ENCODE measurements at regions not wholly inside any gene's neighbourhood (a gene's known extent, or its start where the extent isn't known, plus 50 kb on each side); places are given as distances from the start of the nearest gene placed in this dataset.
"Not testable (repeated sequence)": the region's sequence is repeated elsewhere in the genome, so short reads cannot be mapped to it uniquely, and the experiment has no call there.

GRCh38 chr2:131753640-131754561 lies 226.2 kb downstream of the CCDC74A start:
- no peak for DNase-seq

DNA sequence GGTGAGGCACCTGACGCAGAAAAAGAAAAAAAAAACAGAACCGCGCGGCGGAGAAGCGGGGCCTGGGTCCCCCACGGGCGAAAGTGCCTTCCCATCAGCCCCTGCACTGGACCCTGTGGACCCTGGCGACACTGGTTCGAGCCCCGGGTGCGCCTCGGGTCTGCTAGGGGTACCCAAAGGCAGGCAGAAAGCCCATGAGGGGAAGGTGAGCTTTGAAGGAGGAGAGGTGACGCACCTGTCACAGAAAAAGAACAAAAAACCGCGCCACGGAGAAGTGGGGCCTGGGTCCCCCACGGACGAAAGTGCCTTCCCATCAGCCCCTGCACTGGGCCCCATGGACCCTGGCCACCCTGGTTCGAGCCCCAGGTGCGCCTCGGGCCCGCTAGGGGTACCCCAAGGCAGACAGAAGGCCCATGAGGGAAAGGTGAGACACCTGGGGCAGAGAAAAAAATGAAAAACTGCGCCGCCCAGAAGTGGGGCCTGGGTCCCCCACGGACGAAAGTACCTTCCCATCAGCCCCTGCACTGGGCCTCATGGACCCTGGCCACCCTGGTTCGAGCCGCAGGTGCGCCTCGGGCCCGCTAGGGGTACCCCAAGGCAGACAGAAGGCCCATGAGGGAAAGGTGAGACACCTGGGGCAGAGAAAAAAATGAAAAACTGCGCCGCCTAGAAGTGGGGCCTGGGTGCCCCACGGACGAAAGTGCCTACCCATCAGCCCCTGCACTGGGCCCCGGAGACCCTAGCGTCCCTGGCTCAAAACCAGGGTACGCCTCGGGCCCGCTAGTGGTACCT lies 227.4 kb downstream of the CCDC74A start:
- no peak for DNase-seq

- DNase-seq: no peak
Observed at GRCh38 chr2:131756141-131756907, 228.6 kb downstream of the CCDC74A start.

- not testable (repeated sequence) for DNase-seq
Observed at GRCh38 chr2:131758941-131759340, 231.3 kb downstream of the CCDC74A start.

GRCh38 chr2:131774955-131775555 lies 247.4 kb downstream of the CCDC74A start:
- not testable (repeated sequence) for DNase-seq

DNA sequence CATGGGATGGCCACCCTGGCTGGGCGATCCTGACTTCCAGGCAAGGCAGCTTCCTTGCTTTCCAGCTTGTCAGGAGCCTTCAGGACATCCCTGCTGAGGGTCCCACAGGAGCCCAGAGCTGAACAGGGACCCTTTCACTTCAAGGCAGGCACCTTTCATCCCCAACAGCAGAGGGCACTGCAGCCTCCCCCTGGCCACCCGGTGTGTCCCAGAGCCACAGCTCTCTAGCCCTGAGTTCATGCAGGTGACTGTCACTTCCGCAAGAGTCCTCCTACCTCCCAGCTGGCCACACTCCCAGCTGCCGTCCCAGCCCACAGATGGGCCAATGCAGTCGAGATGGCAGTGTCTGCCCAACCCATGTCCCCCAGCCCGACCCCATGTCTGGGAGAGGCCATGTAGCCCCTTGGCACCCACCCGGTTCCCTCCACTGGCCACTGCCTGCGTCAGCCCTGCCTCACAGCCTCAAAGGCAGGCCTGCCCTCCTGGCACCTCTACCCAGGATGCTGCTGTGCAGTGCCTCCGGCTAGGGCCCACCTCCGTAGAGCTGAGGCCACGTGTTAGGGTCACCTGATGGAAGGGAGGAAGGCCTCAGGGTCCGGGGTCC lies 248.3 kb downstream of the CCDC74A start:
- DNase-seq: not testable (repeated sequence)

GRCh38 chr2:131780446-131780845 lies 252.8 kb downstream of the CCDC74A start:
- DNase-seq: not testable (repeated sequence)

- DNase-seq: no peak
Observed at GRCh38 chr2:131801210-131801744, 273.6 kb downstream of the CCDC74A start.

DNA sequence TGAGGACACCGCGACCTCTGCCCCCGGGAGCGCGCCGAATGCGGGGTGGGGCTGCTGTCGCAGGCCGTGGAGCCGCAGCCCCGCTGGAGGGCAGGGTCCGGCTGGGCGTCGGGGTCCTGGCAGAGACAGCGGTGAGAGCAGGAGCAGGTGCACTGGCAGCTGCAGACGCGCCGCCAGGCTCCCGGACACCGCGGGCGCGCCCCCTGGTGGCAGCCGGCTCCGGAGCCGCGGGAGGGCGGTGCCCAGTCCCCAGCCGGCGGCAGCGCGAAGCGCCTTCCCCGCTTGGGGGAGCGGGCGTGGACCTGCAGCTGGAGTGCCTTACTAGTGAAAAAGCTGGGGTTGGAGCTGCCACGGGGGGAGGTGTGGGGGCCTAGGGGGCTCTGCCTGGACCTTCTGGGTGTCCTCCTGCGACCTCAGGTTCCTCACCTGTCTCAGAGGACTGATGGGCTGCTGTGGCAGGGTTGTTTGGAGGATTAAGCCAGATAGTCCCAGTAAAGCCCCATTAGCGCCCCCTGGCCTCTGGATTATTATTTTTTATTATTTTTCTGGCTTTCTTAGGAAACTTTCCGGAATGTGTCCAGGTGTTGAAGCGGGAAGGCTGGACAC lies 274.2 kb downstream of the CCDC74A start:
- DNase-seq: peak; percentile 80

DNA sequence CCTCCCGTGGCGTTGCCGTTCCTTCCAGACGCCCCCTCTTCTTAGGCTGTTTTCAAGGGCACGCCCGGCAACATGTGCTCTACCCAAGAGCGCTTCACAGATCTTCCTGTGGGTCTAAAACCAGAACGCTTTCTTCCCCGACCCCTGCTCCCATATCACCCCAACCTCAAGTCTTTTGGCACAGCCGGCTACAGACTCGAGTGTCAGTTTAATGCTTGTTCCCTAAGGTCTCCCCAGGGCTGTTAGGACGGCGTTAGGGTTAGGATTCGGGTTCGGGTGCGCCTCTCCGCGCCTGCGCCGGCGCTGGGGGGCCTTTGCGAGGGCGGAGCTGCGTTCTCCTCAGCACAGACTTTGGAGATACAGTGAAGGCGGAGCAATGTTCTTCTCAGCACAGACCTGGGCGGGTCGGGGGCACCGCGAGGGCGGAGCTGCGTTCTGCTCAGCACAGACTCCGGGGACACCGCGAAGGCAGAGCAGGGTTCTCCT lies 274.7 kb downstream of the CCDC74A start:
- peak; percentile 10 for DNase-seq

- not testable (repeated sequence) for DNase-seq
Observed at GRCh38 chr2:131803237-131803636, 275.5 kb downstream of the CCDC74A start.

- not testable (repeated sequence) for DNase-seq
Observed at GRCh38 chr2:131812605-131813004, 284.9 kb downstream of the CCDC74A start.

GRCh38 chr2:131813378-131813777 lies 285.7 kb downstream of the CCDC74A start:
- not testable (repeated sequence) for DNase-seq

DNA sequence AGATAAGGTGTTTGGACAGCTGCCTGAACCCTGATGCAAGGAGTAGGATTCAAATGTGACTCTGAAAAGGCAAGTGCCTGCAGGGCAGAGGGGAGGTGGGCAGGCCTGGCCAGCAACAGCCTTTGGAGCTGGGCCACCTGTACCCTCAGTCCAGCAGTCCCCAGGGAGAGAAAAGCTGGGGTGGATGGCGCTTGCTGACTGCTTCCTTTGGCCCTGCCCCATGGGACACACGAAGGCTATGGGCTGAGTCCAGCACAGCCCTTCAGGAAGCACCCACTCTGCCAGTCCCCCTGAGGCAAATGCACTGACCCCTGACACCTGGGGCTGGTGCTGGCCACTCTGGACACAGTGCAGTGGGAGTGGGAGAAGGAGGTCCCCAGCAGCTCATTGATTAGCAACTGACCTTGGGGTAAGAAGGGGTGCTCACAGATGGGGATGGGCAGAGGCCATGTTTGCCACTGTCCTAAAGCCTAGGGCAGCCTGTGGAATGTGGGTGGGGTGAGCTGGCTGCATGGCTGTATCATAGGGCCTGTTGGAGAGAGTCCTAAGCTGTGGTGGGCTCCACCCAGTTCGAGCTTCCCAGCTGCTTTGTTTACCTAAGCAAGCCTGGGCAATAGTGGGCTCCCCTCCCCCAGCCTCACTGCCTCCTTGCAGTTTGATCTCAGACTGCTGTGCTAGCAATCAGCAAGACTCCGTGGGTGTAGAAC lies 290.7 kb downstream of the CCDC74A start:
- DNase-seq: not testable (repeated sequence)

GRCh38 chr2:131822237-131822721 lies 294.6 kb downstream of the CCDC74A start:
- DNase-seq: not testable (repeated sequence)

DNA sequence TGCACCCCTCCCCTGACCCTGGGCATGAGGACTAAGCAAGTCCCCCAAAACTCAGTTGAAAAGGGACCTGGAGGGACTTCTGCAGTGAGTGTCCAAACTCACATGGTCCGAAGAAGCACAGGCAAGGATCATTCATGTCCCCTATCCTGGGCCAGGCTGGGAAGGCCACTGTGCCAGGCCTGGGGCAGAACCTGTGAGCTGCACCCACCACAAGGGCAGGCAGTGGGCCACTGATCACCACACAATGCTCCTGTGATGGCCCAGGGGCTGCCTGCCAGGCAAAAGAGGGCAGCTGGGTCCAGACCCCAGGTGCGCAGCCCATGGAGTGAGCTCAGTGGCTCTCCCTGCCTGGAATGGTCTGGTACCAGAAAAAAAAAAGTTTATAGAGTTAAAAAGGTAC lies 295.4 kb downstream of the CCDC74A start:
- DNase-seq: not testable (repeated sequence)

- DNase-seq: not testable (repeated sequence)
Observed at GRCh38 chr2:131824986-131825385, 297.3 kb downstream of the CCDC74A start.

DNA sequence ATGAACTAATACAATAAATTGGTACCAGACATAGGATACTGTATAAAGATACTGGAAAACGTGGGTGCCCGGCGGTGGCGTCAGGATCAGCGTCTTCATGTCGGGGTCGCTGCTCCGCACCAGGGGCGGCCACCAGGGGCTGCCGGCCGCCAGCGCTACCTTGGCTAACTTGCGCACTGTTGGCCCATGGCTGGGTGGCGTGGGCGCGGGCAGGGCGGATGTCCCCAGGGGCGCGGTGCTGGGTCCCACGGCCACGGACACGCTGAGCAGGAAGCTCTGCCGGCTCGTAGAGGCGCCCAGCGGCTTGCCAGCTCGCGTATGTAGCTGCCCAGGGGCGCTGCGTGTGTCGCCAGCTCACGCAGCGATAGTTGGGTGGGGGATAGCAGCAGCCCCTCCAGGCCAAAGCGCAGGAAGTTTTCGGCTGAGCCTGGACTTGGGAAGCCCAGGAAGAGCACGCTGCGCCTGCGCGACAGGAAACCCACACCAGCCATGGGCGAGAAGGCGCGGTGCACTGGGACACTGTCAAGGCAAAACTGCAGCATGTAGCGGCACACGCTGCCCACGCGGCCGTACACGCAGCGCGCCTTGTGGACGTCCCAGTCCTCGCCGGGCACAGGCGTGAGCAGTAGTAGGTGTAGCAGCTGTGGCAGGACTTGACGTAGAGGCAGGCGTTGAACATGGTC lies 299.9 kb downstream of the CCDC74A start:
- DNase-seq: no peak

DNA sequence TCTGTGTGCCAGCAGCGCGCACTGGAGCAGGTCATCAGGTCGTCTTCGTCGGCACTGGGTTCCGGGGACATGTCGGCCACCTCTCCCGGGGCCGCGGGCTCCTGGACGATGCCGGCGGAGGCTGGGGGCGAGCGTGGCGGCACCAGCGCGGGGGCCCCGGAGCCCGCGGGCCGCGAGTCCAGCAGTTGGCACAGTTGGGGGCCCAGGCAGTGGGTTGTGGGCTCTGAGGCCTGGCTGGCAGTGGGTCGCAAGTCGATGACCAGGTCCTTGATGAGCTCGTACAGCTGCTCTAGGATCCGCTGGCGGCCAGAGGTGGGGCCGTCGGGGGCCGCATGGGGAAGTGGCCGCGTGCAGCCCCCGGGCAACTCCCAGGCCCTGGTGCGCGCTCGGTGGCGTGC lies 300.5 kb downstream of the CCDC74A start:
- no peak for DNase-seq
